ENCODE measurements at regions not wholly inside any gene's neighbourhood (a gene's known extent, or its start where the extent isn't known, plus 50 kb on each side); places are given as distances from the start of the nearest gene placed in this dataset.

DNA sequence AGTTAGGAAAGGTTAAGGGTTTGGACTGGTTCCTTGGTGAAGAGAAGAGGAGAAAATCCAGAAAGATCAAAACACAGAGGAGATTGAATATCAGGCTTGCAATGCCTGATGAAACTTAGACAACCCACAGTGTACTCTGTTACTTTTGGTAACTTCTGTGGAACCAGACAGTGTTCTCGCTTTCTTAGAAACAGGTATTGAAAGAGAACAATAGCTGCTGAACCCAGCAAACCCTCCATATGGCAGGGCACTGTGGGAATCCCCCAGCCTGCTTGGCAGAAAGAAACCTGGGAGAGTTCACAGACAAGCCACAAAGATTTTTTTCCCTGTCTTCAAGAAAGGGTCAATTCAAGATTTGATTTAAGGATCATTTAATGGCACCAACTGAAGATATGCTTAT lies 342.8 kb downstream of the FOXA2 start:
- no peak overlapping the region for H3K4me3 ChIP-seq
- CTCF ChIA-PET (ENCODE audit: low intra/inter-chr PET ratio), result no interaction called here
- H3K79me2 ChIP-seq (ENCODE audit: control insufficient read depth, insufficient read depth, low read length), result no peaks in the 10 kb centered on the region
- H3K36me3 ChIP-seq (ENCODE audit: control insufficient read depth, insufficient read depth, low read length), result no peaks in the 10 kb centered on the region
- in situ Hi-C loops (cut with MboI), result no loop called here
- H3K27ac ChIP-seq (ENCODE audit: extremely low read depth, low read depth, low read length), result no peak overlapping the region
- POLR2A ChIA-PET, result no interaction called here
- no peak overlapping the region for H2AFZ ChIP-seq (ENCODE audit: low read depth, low read length)
- no peaks in the 10 kb centered on the region for H4K20me1 ChIP-seq (replicated peaks; ENCODE audit: control insufficient read depth, insufficient read depth, low read length)
- WGBS (ENCODE audit: insufficient coverage, low coverage, missing lambda C conversion rate), result 0% methylated on average over 1 of the region's 1 CpG
- no peaks in the 10 kb centered on the region for H3K9me3 ChIP-seq (replicated peaks; ENCODE audit: control insufficient read depth, insufficient read depth, low read depth, low read length)
- no peaks in the 10 kb centered on the region for H3K27me3 ChIP-seq (ENCODE audit: control insufficient read depth in 2 of 2, insufficient read depth in 2 of 2, low read length in 2 of 2)
- no peak for FAIRE-seq
- H3K9ac ChIP-seq (ENCODE audit: insufficient read depth in 1 of 2, low read depth in 2 of 2, low read length in 2 of 2), result no peak overlapping the region
- H3K4me1 ChIP-seq (replicated peaks in 1 of 2; ENCODE audit: control insufficient read depth in 2 of 2, insufficient read depth in 2 of 2, low read length in 2 of 2), result no peaks in the 10 kb centered on the region
- no peak for ATAC-seq
- TF ChIP-seq FUS (optimal IDR thresholded peaks at IDR 0.05; ENCODE audit: low read depth, low read length) (no peak), CGGBP1 (CRISPR knock-in tag; IDR thresholded peaks at IDR 0.05) (no peak), ADNP (tag; IDR thresholded peaks at IDR 0.05) (no peak), NR2F6 (CRISPR knock-in tag; IDR thresholded peaks at IDR 0.05) (no peak)
- TF ChIP-seq, protein P1, sequence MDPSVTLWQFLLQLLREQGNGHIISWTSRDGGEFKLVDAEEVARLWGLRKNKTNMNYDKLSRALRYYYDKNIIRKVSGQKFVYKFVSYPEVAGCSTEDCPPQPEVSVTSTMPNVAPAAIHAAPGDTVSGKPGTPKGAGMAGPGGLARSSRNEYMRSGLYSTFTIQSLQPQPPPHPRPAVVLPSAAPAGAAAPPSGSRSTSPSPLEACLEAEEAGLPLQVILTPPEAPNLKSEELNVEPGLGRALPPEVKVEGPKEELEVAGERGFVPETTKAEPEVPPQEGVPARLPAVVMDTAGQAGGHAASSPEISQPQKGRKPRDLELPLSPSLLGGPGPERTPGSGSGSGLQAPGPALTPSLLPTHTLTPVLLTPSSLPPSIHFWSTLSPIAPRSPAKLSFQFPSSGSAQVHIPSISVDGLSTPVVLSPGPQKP (CRISPR knock-in tag; IDR thresholded peaks at IDR 0.05), result no peak
- TF ChIP-seq, protein P2, sequence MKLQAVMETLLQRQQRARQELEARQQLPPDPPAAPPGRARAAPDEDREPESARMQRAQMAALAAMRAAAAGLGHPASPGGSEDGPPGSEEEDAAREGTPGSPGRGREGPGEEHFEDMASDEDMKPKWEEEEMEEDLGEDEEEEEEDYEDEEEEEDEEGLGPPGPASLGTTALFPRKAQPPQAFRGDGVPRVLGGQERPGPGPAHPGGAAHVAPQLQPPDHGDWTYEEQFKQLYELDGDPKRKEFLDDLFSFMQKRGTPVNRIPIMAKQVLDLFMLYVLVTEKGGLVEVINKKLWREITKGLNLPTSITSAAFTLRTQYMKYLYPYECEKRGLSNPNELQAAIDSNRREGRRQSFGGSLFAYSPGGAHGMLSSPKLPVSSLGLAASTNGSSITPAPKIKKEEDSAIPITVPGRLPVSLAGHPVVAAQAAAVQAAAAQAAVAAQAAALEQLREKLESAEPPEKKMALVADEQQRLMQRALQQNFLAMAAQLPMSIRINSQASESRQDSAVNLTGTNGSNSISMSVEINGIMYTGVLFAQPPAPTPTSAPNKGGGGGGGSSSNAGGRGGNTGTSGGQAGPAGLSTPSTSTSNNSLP (IDR thresholded peaks at IDR 0.05; ENCODE audit: borderline replicate concordance, low read depth, low read length), result no peak
- TF ChIP-seq, protein P3, sequence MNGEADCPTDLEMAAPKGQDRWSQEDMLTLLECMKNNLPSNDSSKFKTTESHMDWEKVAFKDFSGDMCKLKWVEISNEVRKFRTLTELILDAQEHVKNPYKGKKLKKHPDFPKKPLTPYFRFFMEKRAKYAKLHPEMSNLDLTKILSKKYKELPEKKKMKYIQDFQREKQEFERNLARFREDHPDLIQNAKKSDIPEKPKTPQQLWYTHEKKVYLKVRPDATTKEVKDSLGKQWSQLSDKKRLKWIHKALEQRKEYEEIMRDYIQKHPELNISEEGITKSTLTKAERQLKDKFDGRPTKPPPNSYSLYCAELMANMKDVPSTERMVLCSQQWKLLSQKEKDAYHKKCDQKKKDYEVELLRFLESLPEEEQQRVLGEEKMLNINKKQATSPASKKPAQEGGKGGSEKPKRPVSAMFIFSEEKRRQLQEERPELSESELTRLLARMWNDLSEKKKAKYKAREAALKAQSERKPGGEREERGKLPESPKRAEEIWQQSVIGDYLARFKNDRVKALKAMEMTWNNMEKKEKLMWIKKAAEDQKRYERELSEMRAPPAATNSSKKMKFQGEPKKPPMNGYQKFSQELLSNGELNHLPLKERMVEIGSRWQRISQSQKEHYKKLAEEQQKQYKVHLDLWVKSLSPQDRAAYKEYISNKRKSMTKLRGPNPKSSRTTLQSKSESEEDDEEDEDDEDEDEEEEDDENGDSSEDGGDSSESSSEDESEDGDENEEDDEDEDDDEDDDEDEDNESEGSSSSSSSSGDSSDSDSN (IDR thresholded peaks at IDR 0.05; ENCODE audit: borderline replicate concordance in 1 of 2, low read depth in 2 of 2, low read length in 2 of 2), result no peak
- no peaks in the 10 kb centered on the region for H3K9me1 ChIP-seq (ENCODE audit: control insufficient read depth, insufficient read depth, low read length)
- no peak overlapping the region for H3K4me2 ChIP-seq (ENCODE audit: insufficient read depth, low read length)
- intact Hi-C loops (cut with micrococcal nuclease), result no loop called here
- BruUV-seq (replicated peaks), result no TSS peak
- no peak for DNase-seq (ENCODE audit: extremely low read depth in 1 of 4, low spot score in 3 of 4)

All from K562 (cell line).